Dermis blood vessel endothelial cell (primary cell): ENCODE measurements at regions not wholly inside any gene's neighbourhood (a gene's known extent, or its start where the extent isn't known, plus 50 kb on each side); places are given as distances from the start of the nearest gene placed in this dataset.
A peak's percentile ranks its signal among the peaks of the same experiment; 100 is the strongest.

Source experiments
- DNase-seq: peaks from one replicate; pipeline ENCODE4 v3.0.0; 2010

- DNase-seq: no peak
Measured at GRCh38 chr5:135203019-135203418, 169.0 kb upstream of the PITX1 start.

- no peak for DNase-seq
Measured at GRCh38 chr5:135199919-135200318, 165.9 kb upstream of the PITX1 start.

- DNase-seq: no peak
Measured at GRCh38 chr5:135196483-135196882, 162.5 kb upstream of the PITX1 start.

- no peak for DNase-seq
Measured at GRCh38 chr5:135195270-135195608, 161.2 kb upstream of the PITX1 start.

- DNase-seq: no peak
Measured at GRCh38 chr5:135194573-135195269, 160.7 kb upstream of the PITX1 start.

GRCh38 chr5:135194126-135194488 lies 160.1 kb upstream of the PITX1 start:
- DNase-seq: no peak

GRCh38 chr5:135193213-135194125 lies 159.4 kb upstream of the PITX1 start:
- peak; percentile 68 for DNase-seq

GRCh38 chr5:135192351-135192750 lies 158.3 kb upstream of the PITX1 start:
- no peak for DNase-seq

GRCh38 chr5:135191084-135191826 lies 157.2 kb upstream of the PITX1 start:
- DNase-seq: peak; percentile 83

GRCh38 chr5:135190416-135191083 lies 156.5 kb upstream of the PITX1 start:
- no peak for DNase-seq

- DNase-seq: no peak
Measured at GRCh38 chr5:135189024-135189423, 155.0 kb upstream of the PITX1 start.

- no peak for DNase-seq
Measured at GRCh38 chr5:135188233-135188914, 154.3 kb upstream of the PITX1 start.

- DNase-seq: no peak
Measured at GRCh38 chr5:135186662-135187522, 152.9 kb upstream of the PITX1 start.

- no peak for DNase-seq
Measured at GRCh38 chr5:135185481-135186065, 151.5 kb upstream of the PITX1 start.

GRCh38 chr5:135184646-135185045 lies 150.6 kb upstream of the PITX1 start:
- DNase-seq: no peak

GRCh38 chr5:135183464-135183863 lies 149.4 kb upstream of the PITX1 start:
- no peak for DNase-seq

- DNase-seq: no peak
Measured at GRCh38 chr5:135182675-135183074, 148.6 kb upstream of the PITX1 start.

GRCh38 chr5:135181653-135182052 lies 147.6 kb upstream of the PITX1 start:
- no peak for DNase-seq

- DNase-seq: no peak
Measured at GRCh38 chr5:135179308-135179980, 145.4 kb upstream of the PITX1 start.

GRCh38 chr5:135178476-135179155 lies 144.6 kb upstream of the PITX1 start:
- DNase-seq: no peak
